ENCODE measurements at regions not wholly inside any gene's neighbourhood (a gene's known extent, or its start where the extent isn't known, plus 50 kb on each side); places are given as distances from the start of the nearest gene placed in this dataset.

DNA sequence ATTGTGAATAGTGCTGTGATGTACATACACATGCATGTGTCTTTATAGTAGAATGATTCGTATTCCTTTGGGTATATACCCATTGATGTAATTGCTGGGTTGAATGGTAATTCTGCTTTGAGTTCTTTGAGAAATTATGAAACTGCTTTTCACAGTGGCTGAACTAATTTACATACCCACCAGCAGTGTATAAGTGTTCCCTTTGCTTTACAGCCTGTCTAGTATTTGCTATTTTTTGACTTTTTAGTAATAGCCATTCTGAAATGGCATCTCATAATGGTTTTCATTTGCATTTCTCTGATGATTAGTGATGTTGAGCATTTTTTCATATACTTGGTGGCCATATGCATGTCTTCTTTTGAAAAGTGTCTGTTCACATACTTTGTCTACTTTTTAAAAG is 54.5 kb upstream of the FAM78B start:
- no peak for DNase-seq

DNA sequence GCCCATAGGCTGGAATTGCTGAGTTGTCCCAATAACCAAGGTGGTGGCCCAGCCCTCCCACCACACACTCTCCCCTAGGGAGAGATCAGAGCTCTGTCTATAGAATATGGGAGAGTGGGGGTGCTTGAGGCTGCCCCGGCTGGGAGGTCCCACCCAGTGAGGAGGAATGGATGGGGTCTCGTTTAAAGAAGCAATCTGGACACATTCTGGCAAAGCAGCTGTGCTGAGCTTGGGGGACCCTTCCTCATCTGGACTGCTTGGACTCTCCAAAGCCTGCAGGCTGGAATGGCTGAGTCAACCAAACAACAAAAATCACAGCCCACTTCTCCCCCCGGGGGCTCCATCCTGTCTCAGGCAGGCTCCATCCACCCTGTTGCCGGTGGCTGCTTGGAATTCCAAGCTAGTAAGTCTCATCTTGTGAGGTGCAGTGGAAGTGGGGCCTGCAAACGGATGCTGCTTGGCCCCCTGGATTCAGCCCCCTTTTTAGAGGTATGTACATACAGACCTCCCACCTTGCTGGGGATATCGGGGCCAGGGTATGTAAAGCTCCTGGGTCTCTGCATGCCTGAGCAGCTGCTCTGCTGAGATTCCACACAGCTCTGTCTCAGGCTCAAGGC is 67.1 kb upstream of the FAM78B start:
- DNase-seq: no peak

GRCh38 chr1:166235728-166236127 is 68.9 kb upstream of the FAM78B start:
- DNase-seq: no peak

- no peak for DNase-seq
These were observed 70.9 kb upstream of the FAM78B start for GRCh38 chr1:166237675-166238074.

- no peak for DNase-seq
These were observed 86.4 kb upstream of the FAM78B start for GRCh38 chr1:166253076-166253779.

- DNase-seq: no peak
These were observed 91.2 kb upstream of the FAM78B start for GRCh38 chr1:166258017-166258416.

- DNase-seq: no peak
These were observed 94.7 kb upstream of the FAM78B start for GRCh38 chr1:166261511-166261910.

GRCh38 chr1:166270476-166271150 is 103.8 kb upstream of the FAM78B start:
- no peak for DNase-seq

GRCh38 chr1:166271151-166271538 is 104.3 kb upstream of the FAM78B start:
- DNase-seq: no peak

DNA sequence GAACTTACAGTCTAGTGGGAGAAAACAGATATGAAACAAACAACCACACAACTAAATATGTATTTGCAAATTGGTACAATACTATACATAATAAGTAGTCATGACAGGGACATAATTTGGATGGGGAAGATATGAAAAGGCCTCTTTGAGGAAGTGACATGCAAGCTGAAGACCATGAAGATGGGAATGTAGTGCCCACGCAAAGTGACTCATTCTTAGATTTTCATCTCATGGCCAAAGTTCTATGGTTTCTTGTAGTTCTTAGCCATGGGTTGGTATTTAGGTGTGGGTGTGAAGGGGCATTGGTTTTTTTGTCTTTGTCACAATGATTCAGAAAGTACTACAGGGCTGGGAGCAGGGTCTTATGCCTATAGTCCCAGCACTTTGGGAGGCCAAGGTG is 105.4 kb upstream of the FAM78B start:
- DNase-seq: no peak

DNA sequence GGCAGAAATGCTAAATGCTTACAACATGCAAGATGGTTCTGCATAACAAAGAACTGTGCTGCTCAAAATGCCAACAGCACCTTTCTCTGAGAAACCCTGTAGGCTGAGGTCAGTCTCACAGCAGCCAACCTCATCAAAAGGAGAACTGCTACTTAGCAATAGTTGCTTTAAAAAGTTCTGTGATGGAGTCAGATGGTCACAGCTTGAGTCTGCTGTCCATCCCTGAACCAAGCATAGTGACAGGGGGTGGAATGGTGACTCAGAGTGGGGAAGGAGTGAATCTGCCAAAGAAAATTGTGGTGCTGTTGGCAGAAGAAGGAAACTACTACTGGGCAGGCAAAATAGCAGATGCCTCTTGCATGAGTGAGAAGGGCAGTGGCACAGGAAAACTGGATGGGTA is 106.0 kb upstream of the FAM78B start:
- DNase-seq: no peak

- no peak for DNase-seq
These were observed 106.8 kb upstream of the FAM78B start for GRCh38 chr1:166273618-166274017.

DNA sequence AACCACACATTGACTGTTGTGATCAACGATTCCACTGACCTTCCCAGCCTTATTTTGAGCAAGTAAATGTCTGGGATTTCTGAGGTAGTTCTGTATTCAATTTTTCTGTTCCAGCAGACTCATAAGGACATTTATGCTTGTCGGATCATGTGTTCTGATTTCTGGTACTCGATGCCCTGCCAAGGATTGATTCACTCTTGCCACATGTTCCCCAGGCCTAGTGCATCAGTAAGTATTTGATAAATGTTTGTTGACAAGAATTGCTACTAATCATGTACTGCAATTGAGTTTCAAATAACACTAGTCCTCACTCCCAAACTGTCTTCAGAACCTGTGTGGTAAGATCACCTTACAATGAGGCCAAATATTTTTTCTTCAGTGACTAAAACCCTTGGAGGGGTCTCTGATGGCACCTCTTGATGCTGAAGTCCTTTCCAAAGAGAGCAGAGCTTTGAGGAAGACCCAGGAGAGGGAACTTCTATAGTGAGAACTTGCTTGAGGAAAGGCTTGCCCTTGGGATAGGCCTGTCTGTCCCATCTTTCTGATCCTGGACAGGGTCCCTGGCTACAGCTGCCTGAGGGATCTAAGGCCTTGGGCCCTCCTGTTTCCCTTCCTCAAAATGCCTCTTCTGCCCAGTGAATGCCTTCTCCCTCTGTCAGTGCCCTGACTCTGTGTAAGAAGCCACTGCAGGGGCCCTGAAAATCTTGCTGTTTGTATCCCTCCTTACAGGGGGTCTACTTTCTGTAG is 115.8 kb upstream of the FAM78B start:
- no peak for DNase-seq

DNA sequence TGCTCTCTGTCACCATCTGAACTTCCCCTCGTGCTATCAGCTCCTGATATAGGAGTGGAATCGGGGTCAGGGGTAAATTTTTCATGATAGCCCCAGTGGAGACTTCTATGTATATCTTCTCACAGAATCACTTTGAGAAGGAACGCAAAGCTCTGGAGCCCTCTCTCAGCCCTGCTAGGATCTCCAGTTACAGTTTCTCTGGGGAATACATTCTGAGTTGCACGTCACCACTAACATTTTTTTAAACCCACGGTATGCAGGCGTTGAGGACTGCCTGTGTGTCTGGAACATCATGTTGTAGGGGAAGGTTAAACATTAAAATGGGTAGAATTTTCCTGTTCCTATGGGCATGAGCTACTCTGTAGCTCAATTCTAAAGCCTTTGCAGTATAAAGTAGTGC is 116.4 kb upstream of the FAM78B start:
- no peak for DNase-seq

DNA sequence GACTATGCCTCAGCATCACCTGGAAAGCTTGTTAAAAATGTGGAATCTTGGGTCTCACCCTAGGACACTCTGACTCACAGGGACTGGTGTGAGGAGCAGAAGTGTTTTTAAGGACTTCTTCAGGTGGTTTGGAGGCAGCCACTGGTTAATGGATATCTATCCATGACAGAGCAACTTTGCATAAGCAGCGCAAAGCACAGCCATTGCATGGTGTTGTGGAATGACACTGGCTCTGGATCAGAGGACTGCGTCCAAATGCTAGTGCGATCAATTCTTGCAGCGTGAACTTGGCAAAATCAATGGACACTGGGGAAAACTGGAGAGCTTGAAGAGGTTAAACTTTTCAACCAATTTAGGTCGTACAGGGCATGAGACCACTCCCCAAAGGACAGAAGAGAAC is 116.8 kb upstream of the FAM78B start:
- DNase-seq: no peak

DNA sequence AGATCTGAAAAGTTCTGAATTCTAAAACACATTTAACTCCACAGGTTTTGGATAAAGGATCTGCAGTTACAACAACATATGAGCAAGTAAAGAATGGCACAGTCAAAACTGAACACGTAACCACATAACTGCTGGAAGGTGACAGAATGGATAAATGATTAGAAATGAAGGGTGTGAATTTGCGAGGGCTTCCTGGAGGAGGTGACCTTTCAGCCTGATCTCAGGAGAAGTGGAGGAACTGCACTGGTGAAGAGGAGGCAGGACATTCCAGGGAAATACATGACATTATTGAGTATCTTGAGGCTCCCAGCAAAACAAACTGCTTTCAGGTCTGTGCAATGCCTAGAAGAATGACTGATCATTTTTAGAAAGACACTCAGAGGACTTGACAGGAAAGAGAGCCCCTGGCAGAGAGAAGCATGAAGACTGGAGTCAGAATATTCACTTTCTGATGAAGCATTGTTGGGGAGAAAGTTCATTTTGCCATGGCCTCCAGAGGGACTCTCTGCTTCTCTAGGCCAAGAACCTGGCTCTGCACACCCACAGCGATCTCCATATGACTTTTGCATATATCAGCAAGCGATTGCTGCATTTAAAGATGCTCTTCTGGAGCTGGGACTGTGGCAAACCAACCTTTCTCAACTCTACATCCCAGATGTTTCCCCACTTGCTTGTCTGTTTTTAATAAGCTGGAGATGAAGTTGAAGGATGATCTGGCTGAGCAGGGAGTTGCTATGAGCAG is 122.7 kb upstream of the FAM78B start:
- DNase-seq: no peak

DNA sequence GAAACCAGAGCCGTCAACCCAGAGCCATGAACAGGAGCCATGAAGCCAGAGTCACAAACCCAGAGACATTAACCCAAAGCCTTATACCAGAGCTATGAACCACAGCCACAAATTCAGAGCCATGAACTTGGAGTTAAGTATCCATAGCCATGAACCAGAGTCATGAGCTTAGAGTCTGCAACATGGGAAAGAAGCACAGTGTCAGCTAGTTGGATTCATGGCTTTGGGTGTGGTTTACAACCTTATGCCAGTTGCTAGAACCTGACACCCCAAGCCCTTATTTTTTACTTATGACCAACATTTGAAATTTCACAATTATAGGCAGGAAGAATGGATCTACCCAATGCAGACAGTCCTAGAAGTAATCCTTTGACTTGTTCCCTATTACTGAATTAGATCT is 128.9 kb upstream of the FAM78B start:
- no peak for DNase-seq

- no peak for DNase-seq
These were observed 131.2 kb upstream of the FAM78B start for GRCh38 chr1:166297993-166298392.

GRCh38 chr1:166300767-166301166 is 134.0 kb upstream of the FAM78B start:
- no peak for DNase-seq

- DNase-seq: no peak
These were observed 136.4 kb upstream of the FAM78B start for GRCh38 chr1:166302989-166303758.

DNA sequence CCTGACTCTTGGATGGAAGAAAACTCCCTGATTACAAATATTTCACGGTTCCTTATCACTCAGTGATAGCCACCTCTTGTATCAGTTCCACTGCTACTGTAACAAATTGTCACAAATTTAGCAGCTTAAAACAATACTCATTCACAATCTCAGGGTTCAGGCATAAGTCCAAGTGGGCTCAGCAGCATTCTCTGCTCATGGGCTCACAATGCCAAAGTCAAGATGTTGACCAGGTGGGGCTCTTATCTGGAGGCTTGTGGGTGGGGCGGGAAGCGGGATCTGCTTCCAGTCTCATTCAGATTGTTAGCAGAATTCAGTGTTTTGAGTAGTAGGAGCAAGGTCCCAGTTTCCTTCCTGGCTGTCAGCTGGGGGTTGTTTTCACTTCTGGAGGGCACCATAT is 137.3 kb upstream of the FAM78B start:
- DNase-seq: no peak

- DNase-seq: no peak
These were observed 138.6 kb upstream of the FAM78B start for GRCh38 chr1:166305371-166305770.
